ENCODE measurements at regions not wholly inside any gene's neighbourhood (a gene's known extent, or its start where the extent isn't known, plus 50 kb on each side); places are given as distances from the start of the nearest gene placed in this dataset.

DNA sequence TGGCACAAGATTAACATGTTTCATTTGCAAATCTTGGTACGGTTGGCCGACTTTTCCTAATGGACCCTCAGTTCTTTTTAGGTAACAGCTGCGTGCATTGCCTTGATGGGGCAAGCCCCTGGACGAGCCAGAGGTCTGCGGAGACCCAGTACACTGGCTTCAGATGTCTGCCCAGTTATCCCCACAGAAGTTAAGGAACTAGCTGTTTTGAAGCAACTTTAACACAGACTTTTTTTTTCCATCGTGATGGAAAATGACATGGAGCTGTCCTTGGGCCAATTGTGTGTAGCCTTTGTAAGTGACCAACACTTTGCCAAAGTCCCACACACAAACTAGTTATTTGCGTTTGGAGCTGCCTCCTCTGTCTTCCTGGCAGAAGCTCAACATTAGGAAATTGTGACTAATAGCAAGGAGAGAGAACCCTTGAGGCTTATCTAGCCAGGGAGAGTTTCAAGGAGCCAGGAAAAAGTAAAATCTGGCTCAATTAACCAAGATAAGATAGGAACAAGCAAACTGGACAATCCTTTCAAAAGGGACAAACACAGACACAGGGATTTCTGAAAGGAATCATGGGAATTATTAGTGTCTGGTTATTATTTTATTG, 99.6 kb upstream of the BMPER start:
- H3K9me3 Mint-ChIP-seq, result no peaks in the 10 kb centered on the region
- H3K27ac ChIP-seq (ENCODE audit: low read length), result no peak overlapping the region

DNA sequence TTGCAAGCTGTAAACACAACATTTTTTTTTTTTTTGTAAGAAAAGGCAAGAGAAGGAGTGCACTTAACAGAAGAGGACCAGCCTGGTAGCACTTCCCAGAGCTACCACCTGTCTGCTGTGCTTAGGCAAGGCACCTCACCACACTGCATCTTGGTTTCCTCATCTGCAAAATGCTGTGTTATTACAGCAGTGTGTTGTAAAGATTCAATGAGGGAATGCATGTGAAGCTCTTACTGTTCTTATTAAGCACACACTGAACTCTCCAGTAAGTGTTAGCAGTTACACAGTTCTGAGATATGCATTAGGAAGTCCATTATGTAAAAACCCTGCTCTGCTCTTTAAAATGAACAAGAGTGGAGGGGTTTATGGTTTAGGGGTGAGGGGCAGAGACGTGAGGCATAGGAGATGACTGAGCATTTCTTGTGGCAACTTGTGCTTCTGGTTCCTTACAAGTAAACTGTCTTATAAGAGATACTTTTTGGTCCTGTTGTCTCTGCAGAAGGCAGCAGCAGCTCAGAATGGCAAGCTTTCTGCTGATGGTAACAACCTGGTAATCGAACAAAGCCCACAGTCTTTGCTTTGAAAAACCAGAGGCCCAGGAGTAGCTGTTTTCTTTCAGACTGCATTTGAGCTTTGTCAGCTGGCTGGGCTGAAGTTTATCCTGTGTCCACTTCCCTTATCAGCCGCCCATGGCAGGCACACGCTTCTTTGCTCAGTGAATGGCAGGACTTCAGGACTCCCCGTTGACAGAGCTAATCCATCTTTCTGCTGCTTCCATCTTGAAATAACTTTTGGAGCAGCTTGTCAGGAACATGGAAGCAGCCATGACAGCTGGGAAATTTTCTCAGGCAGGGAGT, 98.8 kb upstream of the BMPER start:
- WGBS (ENCODE audit: insufficient coverage), result 57% methylated on average over 5 of the region's 5 CpGs
- H3K27ac Mint-ChIP-seq, result no peak overlapping the region
- ATAC-seq (no peak), DNase-seq (no peak)
- intact Hi-C loops (cut with micrococcal nuclease), result no loop called here
- no peaks in the 10 kb centered on the region for H3K9me3 Mint-ChIP-seq
- H3K4me1 ChIP-seq (ENCODE audit: control insufficient read depth, insufficient read depth, low read length), result no peaks in the 10 kb centered on the region
- no peaks in the 10 kb centered on the region for H3K27me3 ChIP-seq (ENCODE audit: control insufficient read depth, insufficient read depth, low read length)
- H3K36me3 Mint-ChIP-seq, result no peaks in the 10 kb centered on the region
- no peaks in the 10 kb centered on the region for H3K4me1 Mint-ChIP-seq
- H3K4me3 ChIP-seq (ENCODE audit: low read length), result no peak overlapping the region
- H3K27me3 Mint-ChIP-seq (ENCODE audit: low read depth in 2 of 2), result no peaks in the 10 kb centered on the region
- TF ChIP-seq, protein P1, sequence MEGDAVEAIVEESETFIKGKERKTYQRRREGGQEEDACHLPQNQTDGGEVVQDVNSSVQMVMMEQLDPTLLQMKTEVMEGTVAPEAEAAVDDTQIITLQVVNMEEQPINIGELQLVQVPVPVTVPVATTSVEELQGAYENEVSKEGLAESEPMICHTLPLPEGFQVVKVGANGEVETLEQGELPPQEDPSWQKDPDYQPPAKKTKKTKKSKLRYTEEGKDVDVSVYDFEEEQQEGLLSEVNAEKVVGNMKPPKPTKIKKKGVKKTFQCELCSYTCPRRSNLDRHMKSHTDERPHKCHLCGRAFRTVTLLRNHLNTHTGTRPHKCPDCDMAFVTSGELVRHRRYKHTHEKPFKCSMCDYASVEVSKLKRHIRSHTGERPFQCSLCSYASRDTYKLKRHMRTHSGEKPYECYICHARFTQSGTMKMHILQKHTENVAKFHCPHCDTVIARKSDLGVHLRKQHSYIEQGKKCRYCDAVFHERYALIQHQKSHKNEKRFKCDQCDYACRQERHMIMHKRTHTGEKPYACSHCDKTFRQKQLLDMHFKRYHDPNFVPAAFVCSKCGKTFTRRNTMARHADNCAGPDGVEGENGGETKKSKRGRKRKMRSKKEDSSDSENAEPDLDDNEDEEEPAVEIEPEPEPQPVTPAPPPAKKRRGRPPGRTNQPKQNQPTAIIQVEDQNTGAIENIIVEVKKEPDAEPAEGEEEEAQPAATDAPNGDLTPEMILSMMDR (IDR thresholded peaks at IDR 0.05), result no peak
- no peaks in the 10 kb centered on the region for H3K36me3 ChIP-seq (ENCODE audit: control insufficient read depth, insufficient read depth, low read length)
- no peak overlapping the region for H3K4me3 Mint-ChIP-seq
- no peaks in the 10 kb centered on the region for H3K9me3 ChIP-seq (ENCODE audit: control insufficient read depth, insufficient read depth, low read length)
- no peak overlapping the region for H3K27ac ChIP-seq (ENCODE audit: low read length)

More for the DNA sequence above, 99.6 kb upstream of the BMPER start:
- TF ChIP-seq, protein P1 (IDR thresholded peaks at IDR 0.05), result no peak
- Histone ChIP-seq H3K27me3 (ENCODE audit: control insufficient read depth, insufficient read depth, low read length) (no peaks in the 10 kb centered on the region), H3K36me3 (ENCODE audit: control insufficient read depth, insufficient read depth, low read length) (no peaks in the 10 kb centered on the region), H3K4me3 (ENCODE audit: low read length) (no peak overlapping the region), H3K9me3 (ENCODE audit: control insufficient read depth, insufficient read depth, low read length) (no peaks in the 10 kb centered on the region), H3K4me1 (ENCODE audit: control insufficient read depth, insufficient read depth, low read length) (no peaks in the 10 kb centered on the region)
- Mint-ChIP-seq H3K4me1 (no peaks in the 10 kb centered on the region), H3K4me3 (no peak overlapping the region), H3K27me3 (ENCODE audit: low read depth in 2 of 2) (no peaks in the 10 kb centered on the region), H3K36me3 (no peaks in the 10 kb centered on the region), H3K27ac (no peak overlapping the region)
- intact Hi-C loops (cut with micrococcal nuclease), result no loop called here
- 86% methylated on average over 7 of the region's 7 CpGs for WGBS (ENCODE audit: insufficient coverage)
- no peak for ATAC-seq
- DNase-seq, result no peak

DNA sequence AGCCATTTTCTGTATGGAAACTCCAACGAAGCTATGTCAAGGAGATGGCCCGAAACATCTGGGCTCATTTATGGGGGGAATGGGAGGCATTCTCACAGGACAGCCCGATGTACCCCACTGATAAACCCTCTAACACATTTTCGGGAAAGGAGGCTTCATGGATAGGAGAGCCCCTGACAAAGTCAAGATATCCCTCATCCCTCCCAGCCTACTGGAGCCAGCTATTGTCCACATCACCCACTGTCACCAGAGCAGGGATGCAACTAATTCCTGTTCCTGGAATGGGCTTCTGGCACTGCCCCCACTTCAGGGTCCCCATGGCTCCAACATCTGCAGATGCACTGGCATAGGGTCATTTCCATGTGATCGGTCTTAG, 98.2 kb upstream of the BMPER start:
- H3K4me3 Mint-ChIP-seq, result no peak overlapping the region
- no peak overlapping the region for H3K4me3 ChIP-seq (ENCODE audit: low read length)
- intact Hi-C loops (cut with micrococcal nuclease), result no loop called here
- TF ChIP-seq, protein P1 (IDR thresholded peaks at IDR 0.05), result no peak
- H3K27me3 Mint-ChIP-seq (ENCODE audit: low read depth in 2 of 2), result no peaks in the 10 kb centered on the region
- no peak for ATAC-seq
- no peaks in the 10 kb centered on the region for H3K36me3 Mint-ChIP-seq
- H3K9me3 ChIP-seq (ENCODE audit: control insufficient read depth, insufficient read depth, low read length), result no peaks in the 10 kb centered on the region
- WGBS (ENCODE audit: insufficient coverage), result 95% methylated on average over 5 of the region's 5 CpGs
- no peak for DNase-seq
- H3K36me3 ChIP-seq (ENCODE audit: control insufficient read depth, insufficient read depth, low read length), result no peaks in the 10 kb centered on the region
- H3K27ac Mint-ChIP-seq, result no peak overlapping the region
- no peaks in the 10 kb centered on the region for H3K27me3 ChIP-seq (ENCODE audit: control insufficient read depth, insufficient read depth, low read length)
- no peaks in the 10 kb centered on the region for H3K4me1 Mint-ChIP-seq
- no peak overlapping the region for H3K27ac ChIP-seq (ENCODE audit: low read length)
- no peaks in the 10 kb centered on the region for H3K4me1 ChIP-seq (ENCODE audit: control insufficient read depth, insufficient read depth, low read length)
- H3K9me3 Mint-ChIP-seq, result no peaks in the 10 kb centered on the region

Measured in natural killer cell (primary cell).